ENCODE measurements at regions not wholly inside any gene's neighbourhood (a gene's known extent, or its start where the extent isn't known, plus 50 kb on each side); places are given as distances from the start of the nearest gene placed in this dataset.

DNA sequence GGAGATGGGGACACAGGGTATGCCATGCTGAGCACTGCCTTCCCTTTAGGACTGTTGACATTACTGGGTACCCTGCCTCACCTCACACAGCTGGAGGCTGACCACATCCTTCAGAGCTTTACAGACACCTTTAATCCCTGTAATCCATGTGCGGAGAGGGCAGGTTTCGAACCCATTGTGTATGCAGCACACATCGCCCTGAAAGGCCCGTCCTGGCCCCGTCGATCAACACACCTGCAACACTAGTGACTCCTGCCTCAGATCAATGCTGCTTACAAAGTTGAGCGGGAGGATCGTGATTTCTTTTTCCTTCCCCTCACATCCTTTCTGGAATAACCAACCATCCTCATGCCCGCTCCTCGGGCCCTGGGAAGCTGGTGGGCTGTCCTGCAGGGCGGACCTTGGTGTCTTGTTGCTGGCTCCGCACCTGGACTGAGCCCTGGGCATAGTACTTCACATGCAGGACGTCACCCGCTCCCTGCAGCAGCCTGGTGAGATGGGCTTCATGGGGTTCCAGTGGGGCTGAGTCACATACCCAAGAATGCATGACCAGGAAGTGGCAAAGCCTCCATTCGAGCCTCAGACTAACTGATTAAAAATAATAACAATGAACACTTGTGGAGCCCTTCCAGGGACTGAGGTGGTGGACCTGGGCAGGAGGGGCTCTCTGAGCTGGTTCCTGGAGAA lies 403.6 kb downstream of the PTPRU start:
- TF ChIP-seq, protein P1, sequence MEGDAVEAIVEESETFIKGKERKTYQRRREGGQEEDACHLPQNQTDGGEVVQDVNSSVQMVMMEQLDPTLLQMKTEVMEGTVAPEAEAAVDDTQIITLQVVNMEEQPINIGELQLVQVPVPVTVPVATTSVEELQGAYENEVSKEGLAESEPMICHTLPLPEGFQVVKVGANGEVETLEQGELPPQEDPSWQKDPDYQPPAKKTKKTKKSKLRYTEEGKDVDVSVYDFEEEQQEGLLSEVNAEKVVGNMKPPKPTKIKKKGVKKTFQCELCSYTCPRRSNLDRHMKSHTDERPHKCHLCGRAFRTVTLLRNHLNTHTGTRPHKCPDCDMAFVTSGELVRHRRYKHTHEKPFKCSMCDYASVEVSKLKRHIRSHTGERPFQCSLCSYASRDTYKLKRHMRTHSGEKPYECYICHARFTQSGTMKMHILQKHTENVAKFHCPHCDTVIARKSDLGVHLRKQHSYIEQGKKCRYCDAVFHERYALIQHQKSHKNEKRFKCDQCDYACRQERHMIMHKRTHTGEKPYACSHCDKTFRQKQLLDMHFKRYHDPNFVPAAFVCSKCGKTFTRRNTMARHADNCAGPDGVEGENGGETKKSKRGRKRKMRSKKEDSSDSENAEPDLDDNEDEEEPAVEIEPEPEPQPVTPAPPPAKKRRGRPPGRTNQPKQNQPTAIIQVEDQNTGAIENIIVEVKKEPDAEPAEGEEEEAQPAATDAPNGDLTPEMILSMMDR (IDR thresholded peaks at IDR 0.05) = no peak
- TF ChIP-seq POLR2A (IDR thresholded peaks at IDR 0.05) (no peak), EP300 (IDR thresholded peaks at IDR 0.05) (no peak)

All from ovary (tissue), 3 donors.